COLO829 (cell line): ENCODE measurements at regions not wholly inside any gene's neighbourhood (a gene's known extent, or its start where the extent isn't known, plus 50 kb on each side); places are given as distances from the start of the nearest gene placed in this dataset.

Experiments
- DNase-seq: peaks from one replicate; pipeline ENCODE4 v3.0.0; 2012; ENCODE audit warnings: low spot score

GRCh38 chr21:29228306-29228705, 70.4 kb upstream of the BACH1 start:
- DNase-seq = no peak

DNA sequence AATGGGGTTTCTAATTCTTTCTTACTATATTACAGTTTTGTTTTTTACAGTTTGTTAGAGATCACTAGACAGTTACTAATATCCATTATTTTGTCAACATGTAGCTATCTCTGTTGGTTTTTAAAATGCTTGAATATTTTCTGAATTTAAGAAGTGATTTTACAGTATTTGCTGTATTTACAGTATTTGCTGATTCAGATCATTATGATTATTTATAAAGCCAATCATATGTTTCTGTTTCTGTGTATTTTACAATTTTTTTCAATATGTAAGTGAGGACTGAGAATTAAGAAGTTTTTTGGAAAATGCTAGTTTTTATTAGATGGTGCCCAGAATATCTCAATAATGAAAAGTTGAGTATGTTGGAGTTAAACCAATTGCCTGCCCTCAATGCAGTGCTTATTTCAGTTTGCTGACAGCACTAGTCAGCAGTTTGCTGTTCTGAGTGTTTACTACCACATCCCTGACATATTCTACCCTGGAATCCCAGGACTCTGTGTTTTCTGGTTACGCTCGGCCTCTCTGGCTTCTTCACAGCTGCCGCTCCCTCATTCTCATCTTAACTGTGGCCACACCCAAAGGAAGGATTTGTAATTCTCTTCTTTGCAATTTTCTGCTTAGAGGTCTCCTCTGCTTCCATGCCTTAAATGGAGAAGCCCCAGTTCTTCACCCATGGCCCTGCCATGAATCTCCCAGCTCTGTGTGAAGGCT, 68.0 kb upstream of the BACH1 start:
- DNase-seq = no peak

- no peak for DNase-seq
Observed at GRCh38 chr21:29231756-29232529, 66.8 kb upstream of the BACH1 start.

DNA sequence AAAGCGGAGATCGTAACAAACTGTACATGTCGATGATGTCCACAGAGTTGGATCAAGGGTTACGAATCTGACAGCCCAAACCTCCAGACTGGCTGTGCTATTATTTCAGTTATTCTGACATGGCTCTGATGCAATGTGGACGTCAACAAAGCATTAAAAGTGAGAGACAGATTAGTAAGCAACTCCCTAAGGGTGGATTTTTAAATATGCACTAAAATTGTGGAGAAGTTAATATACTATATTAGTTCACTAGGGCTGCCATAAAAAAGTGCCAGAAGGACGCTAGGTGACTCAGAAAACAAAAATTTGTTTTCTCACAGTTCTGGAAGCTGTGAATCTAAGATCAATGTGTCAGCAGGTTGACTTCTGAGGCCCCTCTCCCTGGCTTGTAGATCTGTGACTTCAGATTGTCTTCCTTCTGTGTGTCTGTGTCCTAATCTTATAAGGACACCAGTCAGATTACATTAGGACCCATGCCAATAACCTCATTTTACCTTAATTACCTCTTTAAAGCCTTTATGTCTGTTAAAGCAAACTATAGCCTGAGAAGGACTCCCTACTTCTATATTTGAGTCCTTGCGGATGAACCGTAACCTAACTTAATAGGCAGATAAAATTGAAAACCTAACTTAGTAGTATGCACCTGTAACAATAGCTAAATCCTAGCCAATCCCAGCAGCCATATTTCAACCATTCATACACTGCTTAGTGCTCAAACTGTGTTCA, 66.0 kb upstream of the BACH1 start:
- DNase-seq = no peak

GRCh38 chr21:29233256-29233546, 65.5 kb upstream of the BACH1 start:
- no peak for DNase-seq

DNA sequence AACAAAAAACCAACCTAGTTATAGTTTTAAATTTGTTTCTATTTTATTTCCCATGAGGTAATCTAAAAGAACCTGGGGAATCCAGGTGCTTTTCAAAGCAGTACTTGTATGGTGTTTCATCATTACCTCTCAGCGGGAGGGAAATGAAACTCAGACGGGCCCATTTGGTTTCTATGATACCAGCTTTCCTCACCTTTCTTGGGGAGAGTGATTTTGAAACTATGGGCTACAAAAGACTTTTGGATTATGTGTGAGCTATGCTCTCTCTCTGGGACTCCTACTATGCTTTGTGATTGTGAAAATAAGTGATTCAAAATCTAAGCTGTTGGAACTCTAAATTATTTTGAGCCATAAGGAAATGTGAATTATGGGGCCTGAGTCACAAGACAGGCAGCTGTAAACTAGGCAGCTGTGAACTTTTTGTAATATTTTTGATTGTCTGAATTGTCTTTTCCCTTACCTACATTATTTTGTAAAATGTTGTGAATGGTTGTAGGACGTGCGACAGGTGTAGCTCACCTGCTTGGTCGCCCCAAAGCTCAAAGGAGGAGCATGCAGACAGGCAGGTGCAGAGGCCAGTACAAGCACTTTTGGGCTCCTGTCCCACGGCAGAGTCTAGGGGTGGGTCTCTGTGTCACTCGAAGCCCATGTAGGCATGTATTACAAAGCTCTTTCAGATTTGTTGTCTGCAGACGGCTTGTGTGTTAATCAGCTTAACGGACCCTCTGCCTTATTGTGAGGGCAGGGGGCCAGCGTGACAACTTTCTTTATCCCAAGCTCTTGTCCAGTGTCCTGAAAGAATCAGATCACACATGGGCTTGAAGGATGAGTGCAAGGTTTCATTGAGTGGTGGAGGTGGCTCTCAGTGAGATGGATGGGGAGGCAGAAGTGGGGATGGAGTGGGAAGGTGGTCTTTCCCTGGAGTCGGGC, 64.8 kb upstream of the BACH1 start:
- no peak for DNase-seq

GRCh38 chr21:29235714-29236197, 63.0 kb upstream of the BACH1 start:
- DNase-seq = no peak

DNA sequence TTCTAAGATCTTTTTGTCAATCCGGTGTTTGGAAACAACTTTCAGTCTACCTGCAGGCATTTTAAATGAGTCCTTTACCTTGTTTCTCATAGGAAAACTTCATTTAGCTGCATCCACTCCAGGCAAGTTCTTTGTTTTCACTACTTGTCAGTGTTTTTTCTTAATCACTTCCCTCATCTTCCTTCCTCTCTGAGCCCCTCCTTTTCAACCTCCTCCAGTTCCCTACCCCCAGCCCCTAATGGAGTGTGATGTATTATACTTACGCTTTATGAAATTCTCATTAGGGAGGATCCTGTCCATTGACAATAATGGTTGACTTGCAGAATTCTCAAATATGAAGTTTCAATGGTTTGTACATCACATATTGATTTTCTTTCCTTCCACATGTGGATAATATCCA, 62.5 kb upstream of the BACH1 start:
- no peak for DNase-seq

- no peak for DNase-seq
Observed at GRCh38 chr21:29237110-29238052, 61.3 kb upstream of the BACH1 start.

DNA sequence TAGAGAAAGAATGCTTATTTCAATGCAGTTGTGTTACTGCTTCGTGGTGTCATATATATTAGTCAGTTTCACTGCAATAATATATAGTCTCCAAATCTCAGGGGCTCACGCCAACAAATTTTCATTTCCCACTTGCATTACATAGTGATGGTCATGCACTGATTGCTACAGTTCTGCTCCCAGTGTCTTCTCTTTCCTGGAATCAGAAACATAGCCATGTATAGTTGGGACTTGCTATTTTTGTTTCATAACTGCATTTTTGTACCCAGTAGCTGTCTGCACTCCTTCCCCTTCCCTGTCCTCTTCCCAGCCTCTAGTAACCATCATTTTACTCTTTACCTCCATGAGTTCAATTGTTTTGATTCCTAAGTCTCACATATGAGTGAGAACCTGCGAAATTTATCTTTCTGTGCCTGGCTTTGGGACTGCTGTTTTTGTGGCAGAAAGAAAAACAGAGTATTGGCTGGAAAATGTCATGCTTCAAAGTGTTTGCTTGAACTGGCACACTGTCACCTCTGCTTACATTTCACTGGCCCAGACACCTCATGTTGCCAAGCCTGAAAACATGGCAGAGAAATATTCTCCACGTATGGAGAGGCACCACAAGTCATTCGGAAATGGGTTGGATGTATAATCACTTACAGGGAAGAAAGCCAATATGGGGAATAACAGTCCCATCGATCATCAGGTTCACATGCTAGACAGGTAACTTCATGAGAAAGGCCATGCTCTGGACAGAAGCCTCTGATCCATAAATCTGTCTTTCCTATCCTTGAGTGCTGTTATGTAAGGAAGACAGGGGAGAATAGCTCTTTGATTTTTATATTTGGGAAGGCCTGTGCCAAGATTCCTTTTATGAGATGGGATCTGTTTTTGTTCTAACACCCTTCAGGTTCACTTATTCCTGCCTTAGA, 60.4 kb upstream of the BACH1 start:
- no peak for DNase-seq

DNA sequence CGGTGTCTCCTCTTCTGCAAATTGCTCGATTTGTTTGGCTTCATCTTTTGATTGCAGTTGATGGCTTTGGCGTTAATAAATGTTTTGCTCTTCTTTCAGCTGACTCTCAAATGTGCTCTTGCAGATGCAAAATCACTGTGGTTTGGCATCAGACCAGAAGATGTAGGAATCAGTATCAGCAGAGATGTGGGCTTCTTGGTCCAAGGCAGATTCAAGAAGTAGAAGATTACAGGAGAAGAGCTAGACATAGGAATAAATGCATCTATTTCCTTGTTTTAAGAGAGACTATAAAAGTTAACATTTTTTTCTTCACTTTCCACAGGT, 59.8 kb upstream of the BACH1 start:
- no peak for DNase-seq

DNA sequence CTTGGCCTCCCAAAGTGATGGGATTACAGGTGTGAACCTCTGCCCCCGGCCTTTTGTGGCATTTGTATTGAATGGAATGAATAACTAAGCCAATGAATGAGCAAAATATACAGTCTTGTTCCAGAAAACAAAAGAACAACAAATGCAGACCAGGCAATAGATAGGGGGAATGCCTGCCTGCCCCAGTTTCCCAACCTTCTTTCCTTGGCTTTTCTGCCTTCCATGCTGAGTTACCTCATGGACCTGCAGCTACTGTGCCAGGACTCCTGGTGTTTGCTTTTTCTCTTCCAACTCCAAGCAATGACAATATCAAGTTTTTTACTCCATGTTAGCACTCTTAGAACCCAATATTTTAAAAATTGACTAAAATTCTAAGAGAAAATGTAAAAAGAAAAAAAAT, 58.6 kb upstream of the BACH1 start:
- no peak for DNase-seq

GRCh38 chr21:29242201-29242600, 56.5 kb upstream of the BACH1 start:
- no peak for DNase-seq

GRCh38 chr21:29243188-29243587, 55.5 kb upstream of the BACH1 start:
- no peak for DNase-seq

DNA sequence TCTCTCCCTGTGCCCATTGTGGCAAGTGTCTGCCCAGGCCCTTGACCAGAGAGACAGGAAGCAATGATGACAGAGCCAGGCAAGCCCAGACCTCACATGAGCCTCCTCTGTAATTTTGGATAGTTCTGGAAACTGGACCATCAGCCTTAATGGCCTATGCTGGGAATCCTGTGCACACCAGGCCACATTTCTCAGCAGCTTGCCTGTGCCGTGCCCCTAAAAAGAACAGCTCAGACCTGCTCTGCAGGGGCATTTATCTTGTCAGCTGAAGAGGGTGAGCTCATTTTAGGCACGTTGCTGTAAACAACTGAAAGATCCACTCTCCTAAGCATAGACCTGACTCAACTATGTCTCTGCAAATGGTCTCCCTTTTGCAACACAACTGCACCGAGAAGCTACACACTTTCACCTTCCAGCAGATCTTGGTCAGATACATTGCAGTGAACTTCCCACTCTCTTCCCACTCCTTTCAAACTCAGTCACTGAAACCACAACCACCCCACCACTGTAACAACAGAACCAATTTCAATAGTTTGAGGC, 53.5 kb upstream of the BACH1 start:
- DNase-seq = no peak

DNA sequence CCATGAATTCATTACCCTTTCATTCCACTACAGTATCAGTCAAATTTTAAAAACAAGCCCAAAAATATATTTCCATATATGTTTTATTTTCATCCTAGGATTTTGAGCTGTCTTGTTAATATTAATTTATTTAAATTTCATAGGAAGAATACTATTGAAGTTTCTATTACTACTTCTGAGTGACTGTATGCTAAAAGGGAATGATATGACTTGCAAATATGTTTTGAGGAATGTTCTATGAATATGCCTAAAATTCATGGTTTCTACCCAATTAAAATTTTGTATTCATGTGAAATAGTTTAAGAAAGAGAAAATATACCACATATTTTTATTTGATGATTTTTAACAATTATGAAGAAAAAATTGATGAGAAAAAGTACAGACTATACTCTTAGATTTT, 52.9 kb upstream of the BACH1 start:
- DNase-seq = no peak

GRCh38 chr21:29246614-29247013, 52.1 kb upstream of the BACH1 start:
- no peak for DNase-seq

GRCh38 chr21:29248124-29248523, 50.6 kb upstream of the BACH1 start:
- peak; percentile 86 for DNase-seq
